MG63 (cell line): ENCODE measurements at regions not wholly inside any gene's neighbourhood (a gene's known extent, or its start where the extent isn't known, plus 50 kb on each side); places are given as distances from the start of the nearest gene placed in this dataset.

Source experiments
- DNase-seq: peaks from one replicate; pipeline ENCODE4 v3.0.0-alpha.2; 2020
- H3K27me3 ChIP-seq: fragments of 250-450 bp; sonication (Bioruptor Pico); 2 replicates; pipeline ENCODE4 v1.5.1; 2020; ENCODE audit warnings: mild to moderate bottlenecking, moderate library complexity
- H3K36me3 ChIP-seq: fragments of 250-450 bp; sonication (Bioruptor Pico); 2 replicates; pipeline ENCODE4 v1.5.1; 2020; ENCODE audit warnings: mild to moderate bottlenecking, moderate library complexity
- H3K4me3 ChIP-seq: fragments of 250-450 bp; sonication (Bioruptor Pico); 2 replicates; pipeline ENCODE4 v1.5.1; 2020; ENCODE audit warnings: mild to moderate bottlenecking, moderate library complexity
- H3K9me3 ChIP-seq: fragments of 250-450 bp; sonication (Bioruptor Pico); 2 replicates; pipeline ENCODE4 v1.5.1; 2020; ENCODE audit warnings: mild to moderate bottlenecking, moderate library complexity

DNA sequence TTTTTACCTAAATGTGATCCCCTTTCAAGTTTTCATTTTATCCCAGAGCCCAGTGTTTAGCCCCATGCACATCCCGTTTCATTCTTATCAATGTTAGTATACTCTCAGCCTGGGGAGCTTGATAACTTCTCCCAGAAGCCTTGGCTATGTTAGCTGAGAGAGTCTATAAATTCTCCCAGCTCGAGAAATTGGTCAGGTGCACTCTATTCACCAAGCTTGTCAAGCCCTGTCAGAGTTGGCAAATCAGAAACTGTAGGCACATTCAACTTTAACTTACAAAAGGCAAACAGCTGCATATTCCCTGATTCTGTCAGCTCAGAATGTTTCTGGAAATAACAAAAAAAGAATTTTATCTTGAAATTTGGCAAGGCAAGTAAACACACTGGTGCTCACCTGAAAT, 62.2 kb upstream of the IMPG1 start:
- no peak for DNase-seq
- Histone ChIP-seq H3K9me3 (no peaks in the 10 kb centered on the region), H3K27me3 (no peaks in the 10 kb centered on the region), H3K4me3 (no peak overlapping the region), H3K36me3 (no peaks in the 10 kb centered on the region)

- no peaks in the 10 kb centered on the region for H3K27me3 ChIP-seq
- DNase-seq: no peak
Observed at GRCh38 chr6:76124018-76124417, 51.6 kb upstream of the IMPG1 start.

More at GRCh38 chr6:76124018-76124417, 51.6 kb upstream of the IMPG1 start:
- Histone ChIP-seq H3K9me3 (no peaks in the 10 kb centered on the region), H3K36me3 (no peaks in the 10 kb centered on the region), H3K4me3 (no peak overlapping the region)
